HCT116 (cell line): ENCODE measurements at regions not wholly inside any gene's neighbourhood (a gene's known extent, or its start where the extent isn't known, plus 50 kb on each side); places are given as distances from the start of the nearest gene placed in this dataset.

ENCODE experiments used
- CBX3 ChIP-seq: IDR thresholded peaks from 2 replicates; pipeline ENCODE4 v1.6.1; 2012; ENCODE audit warnings: low read depth
- CEBPB ChIP-seq: IDR thresholded peaks from 2 replicates; pipeline ENCODE4 v1.6.1; 2012; ENCODE audit warnings: low read depth
- EZH2 ChIP-seq: fragments of 200-600 bp; sonication (generic); IDR thresholded peaks from 2 replicates; pipeline ENCODE4 v1.6.1; 2017; ENCODE audit warnings: antibody characterized with exemption, mixed run types
- EZH2phosphoT487 ChIP-seq: fragments of 200-600 bp; IDR thresholded peaks from 2 replicates; pipeline ENCODE4 v1.6.1; 2018; ENCODE audit warnings: antibody characterized with exemption, borderline replicate concordance
- POLR2A ChIP-seq: IDR thresholded peaks from 2 replicates; pipeline ENCODE4 v1.7.0; 2011; ENCODE audit warnings: borderline replicate concordance; ENCODE audit not compliant: insufficient read depth, insufficient read length; ENCODE audit errors: extremely low read depth
- POLR2AphosphoS5 ChIP-seq: IDR thresholded peaks from 2 replicates; pipeline ENCODE4 v1.6.1; 2011; ENCODE audit warnings: mild to moderate bottlenecking, low read depth, low read length, moderate library complexity
- RAD21 ChIP-seq: IDR thresholded peaks from 2 replicates; pipeline ENCODE4 v1.6.1; 2012; ENCODE audit warnings: low read depth, mild to moderate bottlenecking
- REST ChIP-seq: IDR thresholded peaks from 2 replicates; pipeline ENCODE4 v1.6.1; 2012; ENCODE audit warnings: low read depth
- SP1 ChIP-seq: IDR thresholded peaks from 2 replicates; pipeline ENCODE4 v1.6.1; 2012; ENCODE audit warnings: low read depth
- YY1 ChIP-seq: IDR thresholded peaks from 2 replicates; pipeline ENCODE4 v1.6.1; 2011; ENCODE audit warnings: low read length, low read depth, moderate library complexity, mild to moderate bottlenecking; ENCODE audit not compliant: insufficient replicate concordance; ENCODE audit errors: extremely low read depth
- ZNF274 ChIP-seq: fragments of 200-500 bp; sonication (Bioruptor generic); IDR thresholded peaks from 2 replicates; pipeline ENCODE4 v1.6.1; 2014; ENCODE audit warnings: mild to moderate bottlenecking, low read depth, low read length, inconsistent platforms
- TF ChIP-seq, protein P1 (sequence below), 3 experiments: fragments of 200-600 bp in 1 of 3; sonication (generic) in 1 of 3; IDR thresholded peaks in 2 of 3; conservative IDR thresholded peaks in 1 of 3; 2 replicates each; pipeline ENCODE4 v1.5.1; 2012 to 2017; ENCODE audit warnings: low read depth in 2 of 3, low read length in 2 of 3, antibody characterized with exemption in 1 of 3, borderline replicate concordance in 1 of 3, control low read depth in 1 of 3, mild to moderate bottlenecking in 1 of 3, mixed read lengths in 1 of 3, mixed run types in 1 of 3, moderate library complexity in 1 of 3; ENCODE audit not compliant: insufficient read depth in 1 of 3
- TF ChIP-seq, protein P2 (sequence below): IDR thresholded peaks from 2 replicates; pipeline ENCODE4 v1.6.1; 2012
- TF ChIP-seq, protein P3 (sequence below): IDR thresholded peaks from 2 replicates; pipeline ENCODE4 v1.6.1; 2011; ENCODE audit warnings: mild to moderate bottlenecking, low read length, moderate library complexity; ENCODE audit not compliant: insufficient replicate concordance; ENCODE audit errors: extremely low read depth

- no peak for TF ChIP-seq POLR2A
- TF ChIP-seq, protein P1, sequence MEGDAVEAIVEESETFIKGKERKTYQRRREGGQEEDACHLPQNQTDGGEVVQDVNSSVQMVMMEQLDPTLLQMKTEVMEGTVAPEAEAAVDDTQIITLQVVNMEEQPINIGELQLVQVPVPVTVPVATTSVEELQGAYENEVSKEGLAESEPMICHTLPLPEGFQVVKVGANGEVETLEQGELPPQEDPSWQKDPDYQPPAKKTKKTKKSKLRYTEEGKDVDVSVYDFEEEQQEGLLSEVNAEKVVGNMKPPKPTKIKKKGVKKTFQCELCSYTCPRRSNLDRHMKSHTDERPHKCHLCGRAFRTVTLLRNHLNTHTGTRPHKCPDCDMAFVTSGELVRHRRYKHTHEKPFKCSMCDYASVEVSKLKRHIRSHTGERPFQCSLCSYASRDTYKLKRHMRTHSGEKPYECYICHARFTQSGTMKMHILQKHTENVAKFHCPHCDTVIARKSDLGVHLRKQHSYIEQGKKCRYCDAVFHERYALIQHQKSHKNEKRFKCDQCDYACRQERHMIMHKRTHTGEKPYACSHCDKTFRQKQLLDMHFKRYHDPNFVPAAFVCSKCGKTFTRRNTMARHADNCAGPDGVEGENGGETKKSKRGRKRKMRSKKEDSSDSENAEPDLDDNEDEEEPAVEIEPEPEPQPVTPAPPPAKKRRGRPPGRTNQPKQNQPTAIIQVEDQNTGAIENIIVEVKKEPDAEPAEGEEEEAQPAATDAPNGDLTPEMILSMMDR (IDR thresholded peaks at IDR 0.05 in 2 of 3, conservative IDR thresholded peaks at IDR 0.05 in 1 of 3; ENCODE audit: borderline replicate concordance in 1 of 3, insufficient read depth in 1 of 3, low read depth in 2 of 3, low read length in 2 of 3), result no peak
- no peak for TF ChIP-seq CEBPB
- TF ChIP-seq, protein P2, sequence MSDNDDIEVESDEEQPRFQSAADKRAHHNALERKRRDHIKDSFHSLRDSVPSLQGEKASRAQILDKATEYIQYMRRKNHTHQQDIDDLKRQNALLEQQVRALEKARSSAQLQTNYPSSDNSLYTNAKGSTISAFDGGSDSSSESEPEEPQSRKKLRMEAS, result no peak
- no peak for TF ChIP-seq EZH2phosphoT487
- TF ChIP-seq SP1, result no peak
- TF ChIP-seq EZH2, result no peak
- no peak for TF ChIP-seq ZNF274
- no peak for TF ChIP-seq REST
- no peak for TF ChIP-seq RAD21
- no peak for TF ChIP-seq POLR2AphosphoS5
- no peak for TF ChIP-seq CBX3
- TF ChIP-seq, protein P3, sequence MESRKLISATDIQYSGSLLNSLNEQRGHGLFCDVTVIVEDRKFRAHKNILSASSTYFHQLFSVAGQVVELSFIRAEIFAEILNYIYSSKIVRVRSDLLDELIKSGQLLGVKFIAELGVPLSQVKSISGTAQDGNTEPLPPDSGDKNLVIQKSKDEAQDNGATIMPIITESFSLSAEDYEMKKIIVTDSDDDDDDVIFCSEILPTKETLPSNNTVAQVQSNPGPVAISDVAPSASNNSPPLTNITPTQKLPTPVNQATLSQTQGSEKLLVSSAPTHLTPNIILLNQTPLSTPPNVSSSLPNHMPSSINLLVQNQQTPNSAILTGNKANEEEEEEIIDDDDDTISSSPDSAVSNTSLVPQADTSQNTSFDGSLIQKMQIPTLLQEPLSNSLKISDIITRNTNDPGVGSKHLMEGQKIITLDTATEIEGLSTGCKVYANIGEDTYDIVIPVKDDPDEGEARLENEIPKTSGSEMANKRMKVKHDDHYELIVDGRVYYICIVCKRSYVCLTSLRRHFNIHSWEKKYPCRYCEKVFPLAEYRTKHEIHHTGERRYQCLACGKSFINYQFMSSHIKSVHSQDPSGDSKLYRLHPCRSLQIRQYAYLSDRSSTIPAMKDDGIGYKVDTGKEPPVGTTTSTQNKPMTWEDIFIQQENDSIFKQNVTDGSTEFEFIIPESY, result no peak
- TF ChIP-seq YY1, result no peak
Observed at GRCh38 chr3:181362378-181362777, 349.3 kb upstream of the SOX2 start.
